ENCODE measurements at regions not wholly inside any gene's neighbourhood (a gene's known extent, or its start where the extent isn't known, plus 50 kb on each side); places are given as distances from the start of the nearest gene placed in this dataset.

GRCh38 chr11:119473226-119473625 is 50.3 kb upstream of the THY1 start:
- TF ChIP-seq, protein P1, sequence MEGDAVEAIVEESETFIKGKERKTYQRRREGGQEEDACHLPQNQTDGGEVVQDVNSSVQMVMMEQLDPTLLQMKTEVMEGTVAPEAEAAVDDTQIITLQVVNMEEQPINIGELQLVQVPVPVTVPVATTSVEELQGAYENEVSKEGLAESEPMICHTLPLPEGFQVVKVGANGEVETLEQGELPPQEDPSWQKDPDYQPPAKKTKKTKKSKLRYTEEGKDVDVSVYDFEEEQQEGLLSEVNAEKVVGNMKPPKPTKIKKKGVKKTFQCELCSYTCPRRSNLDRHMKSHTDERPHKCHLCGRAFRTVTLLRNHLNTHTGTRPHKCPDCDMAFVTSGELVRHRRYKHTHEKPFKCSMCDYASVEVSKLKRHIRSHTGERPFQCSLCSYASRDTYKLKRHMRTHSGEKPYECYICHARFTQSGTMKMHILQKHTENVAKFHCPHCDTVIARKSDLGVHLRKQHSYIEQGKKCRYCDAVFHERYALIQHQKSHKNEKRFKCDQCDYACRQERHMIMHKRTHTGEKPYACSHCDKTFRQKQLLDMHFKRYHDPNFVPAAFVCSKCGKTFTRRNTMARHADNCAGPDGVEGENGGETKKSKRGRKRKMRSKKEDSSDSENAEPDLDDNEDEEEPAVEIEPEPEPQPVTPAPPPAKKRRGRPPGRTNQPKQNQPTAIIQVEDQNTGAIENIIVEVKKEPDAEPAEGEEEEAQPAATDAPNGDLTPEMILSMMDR (IDR thresholded peaks at IDR 0.05): no peak
- no peak for TF ChIP-seq POLR2A (IDR thresholded peaks at IDR 0.05)
